ENCODE measurements at regions not wholly inside any gene's neighbourhood (a gene's known extent, or its start where the extent isn't known, plus 50 kb on each side); places are given as distances from the start of the nearest gene placed in this dataset.

GRCh38 chr2:120989512-120990441 is 254.1 kb downstream of the GLI2 start:
- TF ChIP-seq POLR2AphosphoS5 (IDR thresholded peaks at IDR 0.05; ENCODE audit: low read depth, low read length) = no peak
- no peak for TF ChIP-seq REST (IDR thresholded peaks at IDR 0.05; ENCODE audit: insufficient read depth in 1 of 2, low read depth in 2 of 2, low read length in 2 of 2)
- no peak for TF ChIP-seq FOXP2 (optimal IDR thresholded peaks at IDR 0.05; ENCODE audit: borderline replicate concordance, extremely low read depth, extremely low read length, insufficient read depth)

GRCh38 chr2:120990451-120990871 is 254.8 kb downstream of the GLI2 start:
- TF ChIP-seq REST (IDR thresholded peaks at IDR 0.05; ENCODE audit: insufficient read depth in 1 of 2, low read depth in 2 of 2, low read length in 2 of 2) = no peak
- TF ChIP-seq TAF1 (IDR thresholded peaks at IDR 0.05; ENCODE audit: borderline replicate concordance, insufficient read depth, low read length) = no peak
- TF ChIP-seq SIN3A (IDR thresholded peaks at IDR 0.05; ENCODE audit: borderline replicate concordance, insufficient read depth, low read length) = no peak
- TF ChIP-seq FOXP2 (optimal IDR thresholded peaks at IDR 0.05; ENCODE audit: borderline replicate concordance, extremely low read depth, extremely low read length, insufficient read depth) = no peak
- TF ChIP-seq POLR2AphosphoS5 (IDR thresholded peaks at IDR 0.05; ENCODE audit: low read depth, low read length) = no peak

- TF ChIP-seq FOXP2 (optimal IDR thresholded peaks at IDR 0.05; ENCODE audit: borderline replicate concordance, extremely low read depth, extremely low read length, insufficient read depth) = no peak
- no peak for TF ChIP-seq REST (IDR thresholded peaks at IDR 0.05; ENCODE audit: insufficient read depth in 1 of 2, low read depth in 2 of 2, low read length in 2 of 2)
- no peak for TF ChIP-seq TAF1 (IDR thresholded peaks at IDR 0.05; ENCODE audit: borderline replicate concordance, insufficient read depth, low read length)
- TF ChIP-seq SIN3A (IDR thresholded peaks at IDR 0.05; ENCODE audit: borderline replicate concordance, insufficient read depth, low read length) = no peak
- no peak for TF ChIP-seq POLR2AphosphoS5 (IDR thresholded peaks at IDR 0.05; ENCODE audit: low read depth, low read length)
Observed at GRCh38 chr2:120991441-120991840, 255.8 kb downstream of the GLI2 start.

GRCh38 chr2:120992791-120993555 is 257.3 kb downstream of the GLI2 start:
- TF ChIP-seq SIN3A (IDR thresholded peaks at IDR 0.05; ENCODE audit: borderline replicate concordance, insufficient read depth, low read length) (no peak), POLR2AphosphoS5 (IDR thresholded peaks at IDR 0.05; ENCODE audit: low read depth, low read length) (no peak), REST (IDR thresholded peaks at IDR 0.05; ENCODE audit: insufficient read depth in 1 of 2, low read depth in 2 of 2, low read length in 2 of 2) (no peak), TAF1 (IDR thresholded peaks at IDR 0.05; ENCODE audit: borderline replicate concordance, insufficient read depth, low read length) (no peak), FOXP2 (optimal IDR thresholded peaks at IDR 0.05; ENCODE audit: borderline replicate concordance, extremely low read depth, extremely low read length, insufficient read depth) (no peak)
